HCT116 (cell line): ENCODE measurements at regions not wholly inside any gene's neighbourhood (a gene's known extent, or its start where the extent isn't known, plus 50 kb on each side); places are given as distances from the start of the nearest gene placed in this dataset.

ENCODE experiments used
- ATAC-seq: fragments of 200-7000 bp; cut with Tn5 transposase; 2 replicates; pipeline ENCODE4 v1.9.1; 2020; ENCODE audit warnings: mild to moderate bottlenecking, moderate library complexity
- BruUV-seq: library from RNA; stranded (reverse); fragments of 400-500 nt; replicated peaks from 2 replicates; lab custom pipeline; 2021; lab: Mats Ljungman, UMichigan
- CTCF ChIA-PET: fragments of 300-600 bp; sonication (Branson Sonifier 250); formaldehyde crosslinking; loops from one replicate; lab custom pipeline; 2021; ENCODE audit warnings: antibody characterized with exemption; lab: Charles Lee
- POLR2A ChIA-PET: fragments of 300-600, 350-600 bp; sonication (Branson Sonifier 250); formaldehyde crosslinking; loops from one replicate; lab custom pipeline; 2021; ENCODE audit warnings: antibody characterized with exemption; lab: Charles Lee
- RAD21 ChIA-PET, 2 experiments: fragments of 300-600 bp; sonication (Branson Sonifier 250); formaldehyde crosslinking; loops; one replicate each; lab custom pipeline; 2023; ENCODE audit warnings: low total read pairs in 2 of 2; ENCODE audit not compliant: uncharacterized antibody in 2 of 2, unreplicated experiment in 2 of 2, low non-redundant PET in 1 of 2; lab: Charles Lee
- DNase-seq: peaks from one replicate; pipeline ENCODE4 v3.0.0-alpha.2; 2010; ENCODE audit warnings: low read depth, low spot score
- H2AFZ ChIP-seq: fragments of 200-600 bp; shearing (Covaris generic), sonication (generic); 2 replicates; pipeline ENCODE4 v1.6.1; 2017; ENCODE audit warnings: low read depth, mixed run types, mixed read lengths, antibody characterized with exemption, low read length; ENCODE audit not compliant: poor library complexity, severe bottlenecking
- H3K27ac ChIP-seq: 2 replicates; pipeline ENCODE4 v1.5.1; 2012; ENCODE audit warnings: low read depth, low read length
- H3K27me3 ChIP-seq: fragments of 200-600 bp; sonication (generic); 2 replicates; pipeline ENCODE4 v1.6.1; 2016; ENCODE audit warnings: mixed run types, low read length, mixed read lengths; ENCODE audit not compliant: insufficient read depth
- H3K36me3 ChIP-seq, 2 experiments: fragments of 200-500 bp in 1 of 2; fragments of 200-600 bp in 1 of 2; sonication (Bioruptor generic) in 1 of 2; sonication (generic) in 1 of 2; 2 replicates each; pipeline versions ENCODE4 v1.5.1 to v1.6.1; 2014 to 2016; ENCODE audit warnings: low read length in 2 of 2, inconsistent platforms in 1 of 2, mixed read lengths in 1 of 2, mixed run types in 1 of 2; ENCODE audit not compliant: insufficient read depth in 2 of 2, control insufficient read depth in 1 of 2
- H3K4me1 ChIP-seq, 2 experiments: fragments of 200-600 bp in 1 of 2; sonication (generic) in 1 of 2; 2 replicates each; pipeline versions ENCODE4 v1.5.1 to v1.6.1; 2012 to 2017; ENCODE audit warnings: low read length in 2 of 2, inconsistent platforms in 1 of 2, mild to moderate bottlenecking in 1 of 2, mixed read lengths in 1 of 2, mixed run types in 1 of 2, moderate library complexity in 1 of 2; ENCODE audit not compliant: insufficient read depth in 2 of 2, control insufficient read depth in 1 of 2
- H3K4me2 ChIP-seq: fragments of 200-600 bp; sonication (generic); 2 replicates; pipeline ENCODE4 v1.6.1; 2017; ENCODE audit warnings: mixed run types, low read length, mixed read lengths
- H3K4me3 ChIP-seq, 2 experiments: fragments of 200-600 bp in 1 of 2; sonication (generic) in 1 of 2; replicated peaks in 1 of 2; 2 replicates each; pipeline ENCODE4 v1.5.1; 2011 to 2016; ENCODE audit warnings: low read length in 2 of 2, control low read depth in 1 of 2, low read depth in 1 of 2, mild to moderate bottlenecking in 1 of 2, mixed read lengths in 1 of 2, mixed run types in 1 of 2
- H3K79me2 ChIP-seq: fragments of 200-600 bp; sonication (generic); 2 replicates; pipeline ENCODE4 v1.6.1; 2017; ENCODE audit warnings: mild to moderate bottlenecking, mixed run types, low read length, moderate library complexity, mixed read lengths; ENCODE audit not compliant: insufficient read depth
- H3K9ac ChIP-seq: fragments of 200-600 bp; sonication (generic); 2 replicates; pipeline ENCODE4 v1.6.1; 2016; ENCODE audit warnings: low read length, mixed read lengths
- H3K9me2 ChIP-seq: fragments of 200-600 bp; sonication (generic), shearing (Covaris generic); 2 replicates; pipeline ENCODE4 v1.6.1; 2017; ENCODE audit warnings: mixed run types, mild to moderate bottlenecking, moderate library complexity; ENCODE audit not compliant: insufficient read depth
- H3K9me3 ChIP-seq, 2 experiments: fragments of 200-500 bp in 1 of 2; fragments of 200-600 bp in 1 of 2; sonication (Bioruptor generic) in 1 of 2; sonication (generic) in 1 of 2; 2 replicates each; pipeline ENCODE4 v1.6.1; 2014 to 2017; ENCODE audit warnings: low read length in 2 of 2, mixed read lengths in 2 of 2, inconsistent platforms in 1 of 2, low read depth in 1 of 2, mild to moderate bottlenecking in 1 of 2, mixed run types in 1 of 2, moderate library complexity in 1 of 2; ENCODE audit not compliant: control insufficient read depth in 1 of 2, insufficient read depth in 1 of 2
- H4K20me1 ChIP-seq: fragments of 200-600 bp; sonication (generic), shearing (Covaris generic); 2 replicates; pipeline ENCODE4 v1.6.1; 2017; ENCODE audit warnings: mixed run types, mild to moderate bottlenecking, moderate library complexity; ENCODE audit not compliant: insufficient read depth
- CBX3 ChIP-seq: IDR thresholded peaks from 2 replicates; pipeline ENCODE4 v1.6.1; 2012; ENCODE audit warnings: low read depth
- CTCF ChIP-seq, 3 experiments: fragments of 200-600 bp in 1 of 3; sonication (generic) in 1 of 3; IDR thresholded peaks in 2 of 3; conservative IDR thresholded peaks in 1 of 3; 2 replicates each; pipeline ENCODE4 v1.5.1; 2012 to 2017; ENCODE audit warnings: low read depth in 2 of 3, low read length in 2 of 3, antibody characterized with exemption in 1 of 3, borderline replicate concordance in 1 of 3, control low read depth in 1 of 3, mild to moderate bottlenecking in 1 of 3, mixed read lengths in 1 of 3, mixed run types in 1 of 3, moderate library complexity in 1 of 3; ENCODE audit not compliant: insufficient read depth in 1 of 3
- EGR1 ChIP-seq: IDR thresholded peaks from 2 replicates; pipeline ENCODE4 v1.6.1; 2012; ENCODE audit warnings: low read depth
- FOSL1 ChIP-seq: IDR thresholded peaks from 2 replicates; pipeline ENCODE4 v1.6.1; 2012; ENCODE audit warnings: low read depth
- POLR2A ChIP-seq: IDR thresholded peaks from 2 replicates; pipeline ENCODE4 v1.7.0; 2011; ENCODE audit warnings: borderline replicate concordance; ENCODE audit not compliant: insufficient read depth, insufficient read length; ENCODE audit errors: extremely low read depth
- POLR2AphosphoS5 ChIP-seq: IDR thresholded peaks from 2 replicates; pipeline ENCODE4 v1.6.1; 2011; ENCODE audit warnings: mild to moderate bottlenecking, low read depth, low read length, moderate library complexity
- REST ChIP-seq: IDR thresholded peaks from 2 replicates; pipeline ENCODE4 v1.6.1; 2012; ENCODE audit warnings: low read depth
- SIN3A ChIP-seq: IDR thresholded peaks from 2 replicates; pipeline ENCODE4 v1.6.1; 2012; ENCODE audit warnings: low read depth
- SP1 ChIP-seq: IDR thresholded peaks from 2 replicates; pipeline ENCODE4 v1.6.1; 2012; ENCODE audit warnings: low read depth
- SRF ChIP-seq: IDR thresholded peaks from 2 replicates; pipeline ENCODE4 v1.6.1; 2012; ENCODE audit warnings: low read depth
- TCF7L2 ChIP-seq: IDR thresholded peaks from 2 replicates; pipeline ENCODE4 v1.7.0; 2011; ENCODE audit warnings: borderline replicate concordance, inconsistent platforms; ENCODE audit not compliant: insufficient read depth, insufficient read length; ENCODE audit errors: extremely low read depth
- intact Hi-C: fragments of 100-400 bp; cut with micrococcal nuclease; formaldehyde crosslinking; loops from 2 replicates; pipeline ENCODE4 v1.10.0; 2022

- no peaks in the 10 kb centered on the region for H3K79me2 ChIP-seq
- no peak overlapping the region for H3K4me3 ChIP-seq
- no peaks in the 10 kb centered on the region for H3K4me1 ChIP-seq
- ChIA-PET POLR2A (no interaction called here), RAD21 (no interaction called here), CTCF (no interaction called here)
- H3K4me2 ChIP-seq = no peak overlapping the region
- H3K9me3 ChIP-seq = peaks cover 0 to 6% of the 10 kb centered on the region in 2 experiments; a peak in 2 of 4 replicates
- DNase-seq (no peak), ATAC-seq (no peak)
- H3K9me2 ChIP-seq = no peaks in the 10 kb centered on the region
- H3K9ac ChIP-seq = no peak overlapping the region
- intact Hi-C loops = no loop called here
- no peaks in the 10 kb centered on the region for H3K27me3 ChIP-seq
- no peaks in the 10 kb centered on the region for H3K36me3 ChIP-seq
- no peak overlapping the region for H2AFZ ChIP-seq
- TF ChIP-seq CTCF (IDR thresholded peaks at IDR 0.05 in 2 of 3, conservative IDR thresholded peaks at IDR 0.05 in 1 of 3; ENCODE audit: borderline replicate concordance in 1 of 3, insufficient read depth in 1 of 3, low read depth in 2 of 3, low read length in 2 of 3) (no peak), FOSL1 (no peak), SIN3A (no peak), POLR2A (no peak), POLR2AphosphoS5 (no peak), SRF (no peak), EGR1 (no peak), SP1 (no peak), REST (no peak), TCF7L2 (no peak), CBX3 (no peak)
- no TSS peak for BruUV-seq
- H4K20me1 ChIP-seq = no peaks in the 10 kb centered on the region
- no peak overlapping the region for H3K27ac ChIP-seq
Observed at GRCh38 chr9:117987945-117988344, 283.7 kb downstream of the TLR4 start.
